Glutamatergic neuron (in vitro differentiated cells): ENCODE measurements at regions not wholly inside any gene's neighbourhood (a gene's known extent, or its start where the extent isn't known, plus 50 kb on each side); places are given as distances from the start of the nearest gene placed in this dataset.

Experiments used
- DNase-seq: peaks from one replicate; pipeline ENCODE4 v3.0.0; 2022
- H3K27ac Mint-ChIP-seq: one replicate; pipeline ENCODE4 v1.8.0; 2020; ENCODE audit warnings: mild to moderate bottlenecking, mixed read lengths, inconsistent platforms; ENCODE audit not compliant: unreplicated experiment
- H3K27me3 Mint-ChIP-seq: one replicate; pipeline ENCODE4 v1.8.0; 2020; ENCODE audit warnings: mild to moderate bottlenecking, moderate library complexity, mixed read lengths, inconsistent platforms; ENCODE audit not compliant: unreplicated experiment
- H3K36me3 Mint-ChIP-seq: one replicate; pipeline ENCODE4 v1.8.0; 2020; ENCODE audit warnings: mild to moderate bottlenecking, mixed read lengths, inconsistent platforms; ENCODE audit not compliant: unreplicated experiment
- H3K4me1 Mint-ChIP-seq: one replicate; pipeline ENCODE4 v1.8.0; 2020; ENCODE audit warnings: mild to moderate bottlenecking, low read depth, mixed read lengths, inconsistent platforms; ENCODE audit not compliant: unreplicated experiment
- H3K4me3 Mint-ChIP-seq: one replicate; pipeline ENCODE4 v1.8.0; 2020; ENCODE audit warnings: mild to moderate bottlenecking, mixed read lengths, inconsistent platforms; ENCODE audit not compliant: unreplicated experiment
- H3K9me3 Mint-ChIP-seq: one replicate; pipeline ENCODE4 v1.8.0; 2020; ENCODE audit warnings: mild to moderate bottlenecking, moderate library complexity, mixed read lengths, inconsistent platforms; ENCODE audit not compliant: unreplicated experiment
- CTCF ChIP-seq: fragments of 200-600 bp; sonication (generic); IDR thresholded peaks from one replicate; pipeline ENCODE4 v1.5.0; 2021; ENCODE audit not compliant: partially characterized antibody, unreplicated experiment

DNA sequence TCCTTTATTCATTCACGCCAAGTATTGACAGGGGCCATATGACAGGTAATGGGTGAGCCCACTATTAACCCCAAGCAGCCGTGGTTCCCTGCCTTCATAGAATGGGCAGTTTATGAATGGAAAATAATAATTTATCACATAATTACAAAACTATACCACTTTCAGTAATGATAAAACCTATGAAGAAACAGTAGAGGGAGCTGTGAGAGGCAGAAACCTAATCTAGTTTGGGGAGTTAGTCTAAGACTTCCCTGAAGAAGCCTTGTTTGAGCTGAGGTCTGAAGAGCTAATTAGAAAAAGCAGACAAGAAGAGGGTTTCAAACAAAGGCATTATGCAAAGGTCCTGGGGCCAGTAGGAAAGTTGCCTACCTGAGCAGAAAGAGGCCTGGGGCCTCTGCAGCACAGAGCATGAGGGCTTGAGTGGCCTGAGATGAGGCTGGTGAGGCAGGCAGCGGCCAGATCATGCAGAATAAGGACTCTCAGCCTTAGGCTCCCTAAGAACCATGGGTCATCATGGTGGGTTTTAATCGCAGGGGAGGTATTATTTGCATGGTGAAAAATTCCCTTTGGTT lies 142.8 kb downstream of the ATG4C start:
- H3K9me3 Mint-ChIP-seq = peaks cover 2% of the 10 kb centered on the region
- no peak overlapping the region for H3K27ac Mint-ChIP-seq
- H3K4me1 Mint-ChIP-seq = no peaks in the 10 kb centered on the region
- no peak overlapping the region for H3K4me3 Mint-ChIP-seq
- H3K36me3 Mint-ChIP-seq = no peaks in the 10 kb centered on the region
- DNase-seq = no peak
- TF ChIP-seq CTCF = no peak
- H3K27me3 Mint-ChIP-seq = no peaks in the 10 kb centered on the region

GRCh38 chr1:62928885-62929284 lies 145.0 kb downstream of the ATG4C start:
- Mint-ChIP-seq H3K36me3 (no peaks in the 10 kb centered on the region), H3K27me3 (no peaks in the 10 kb centered on the region), H3K4me1 (no peaks in the 10 kb centered on the region), H3K9me3 (peaks cover 2% of the 10 kb centered on the region), H3K4me3 (no peak overlapping the region), H3K27ac (no peak overlapping the region)
- DNase-seq = no peak
- no peak for TF ChIP-seq CTCF

DNA sequence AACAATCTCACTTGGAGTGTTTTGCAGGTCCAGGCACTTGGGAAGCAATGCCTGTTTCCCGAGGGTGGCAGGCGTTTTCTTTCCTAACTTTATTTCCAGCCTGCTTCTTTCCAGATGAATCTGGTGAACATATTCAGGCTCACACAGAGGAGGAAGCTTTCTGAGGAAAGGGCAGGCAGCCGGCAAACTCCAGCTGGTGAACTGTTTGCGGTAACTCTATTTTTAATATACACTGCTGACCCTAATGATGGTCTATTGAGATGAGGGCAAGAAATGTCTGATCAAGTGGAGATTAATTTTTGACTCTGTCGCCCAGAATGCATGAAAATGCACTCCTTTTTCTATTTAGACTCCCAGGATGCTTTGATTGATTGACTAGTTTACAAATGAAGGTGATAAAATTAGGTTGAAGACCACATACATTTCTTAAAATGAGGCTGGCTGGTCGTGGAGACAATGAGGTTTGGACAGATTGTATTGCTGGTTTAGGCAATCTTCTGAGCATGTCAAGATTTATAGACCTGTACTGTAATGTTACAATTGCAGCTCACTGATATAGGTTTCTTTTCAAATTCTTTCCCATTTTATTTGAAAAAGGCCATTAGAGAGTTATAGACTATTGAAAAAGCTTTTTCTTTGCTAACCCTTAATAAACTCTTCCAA lies 153.8 kb downstream of the ATG4C start:
- no peak for TF ChIP-seq CTCF
- H3K27me3 Mint-ChIP-seq = peaks cover 1% of the 10 kb centered on the region
- no peak overlapping the region for H3K27ac Mint-ChIP-seq
- no peaks in the 10 kb centered on the region for H3K9me3 Mint-ChIP-seq
- H3K36me3 Mint-ChIP-seq = no peaks in the 10 kb centered on the region
- no peak for DNase-seq
- no peaks in the 10 kb centered on the region for H3K4me1 Mint-ChIP-seq
- H3K4me3 Mint-ChIP-seq = no peak overlapping the region

GRCh38 chr1:62941780-62942179 lies 157.8 kb downstream of the ATG4C start:
- H3K4me1 Mint-ChIP-seq = no peaks in the 10 kb centered on the region
- no peaks in the 10 kb centered on the region for H3K9me3 Mint-ChIP-seq
- peaks cover under 1% of the 10 kb centered on the region for H3K27me3 Mint-ChIP-seq
- H3K27ac Mint-ChIP-seq = no peak overlapping the region
- no peak for DNase-seq
- H3K4me3 Mint-ChIP-seq = no peak overlapping the region
- no peaks in the 10 kb centered on the region for H3K36me3 Mint-ChIP-seq
- no peak for TF ChIP-seq CTCF

DNA sequence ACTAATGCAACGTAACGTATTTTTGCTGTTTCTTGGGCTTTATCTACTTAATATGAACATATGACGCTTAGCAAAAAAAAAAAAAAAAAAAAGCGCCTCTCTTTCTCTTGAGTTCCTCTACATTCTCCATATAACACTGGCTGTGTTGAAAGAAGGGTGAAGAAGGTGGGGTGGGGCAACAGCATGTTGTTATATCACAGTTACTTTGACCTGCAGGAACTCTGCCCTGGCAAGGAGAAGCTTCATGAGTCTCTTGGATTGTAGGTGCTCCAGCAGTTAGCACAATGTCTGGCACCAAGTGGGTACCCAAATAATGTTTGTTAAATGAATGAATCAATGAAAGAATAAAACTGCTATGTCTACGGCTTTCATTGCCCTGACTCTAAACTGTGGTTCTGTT lies 162.6 kb downstream of the ATG4C start:
- no peak for TF ChIP-seq CTCF
- no peak overlapping the region for H3K27ac Mint-ChIP-seq

More for the DNA sequence above, 162.6 kb downstream of the ATG4C start:
- H3K9me3 Mint-ChIP-seq = no peaks in the 10 kb centered on the region
- no peaks in the 10 kb centered on the region for H3K36me3 Mint-ChIP-seq
- H3K4me1 Mint-ChIP-seq = no peaks in the 10 kb centered on the region
- DNase-seq = no peak
- no peaks in the 10 kb centered on the region for H3K27me3 Mint-ChIP-seq
- H3K4me3 Mint-ChIP-seq = no peak overlapping the region
